Fibroblast of the aortic adventitia (primary cell): ENCODE measurements at regions not wholly inside any gene's neighbourhood (a gene's known extent, or its start where the extent isn't known, plus 50 kb on each side); places are given as distances from the start of the nearest gene placed in this dataset.

Experiments used
- DNase-seq: peaks from one replicate; pipeline ENCODE4 v3.0.0-alpha.2; 2010; ENCODE audit warnings: low read depth
- H3K4me3 ChIP-seq: 2 replicates; pipeline ENCODE4 v1.5.1; 2011; ENCODE audit warnings: low read depth, mild to moderate bottlenecking, control low read depth, low read length, moderate library complexity
- TF ChIP-seq, protein P1 (sequence below): IDR thresholded peaks from 2 replicates; pipeline ENCODE4 v1.5.1; 2011; ENCODE audit warnings: mild to moderate bottlenecking, low read length, control low read depth, inconsistent platforms; ENCODE audit not compliant: insufficient read depth

DNA sequence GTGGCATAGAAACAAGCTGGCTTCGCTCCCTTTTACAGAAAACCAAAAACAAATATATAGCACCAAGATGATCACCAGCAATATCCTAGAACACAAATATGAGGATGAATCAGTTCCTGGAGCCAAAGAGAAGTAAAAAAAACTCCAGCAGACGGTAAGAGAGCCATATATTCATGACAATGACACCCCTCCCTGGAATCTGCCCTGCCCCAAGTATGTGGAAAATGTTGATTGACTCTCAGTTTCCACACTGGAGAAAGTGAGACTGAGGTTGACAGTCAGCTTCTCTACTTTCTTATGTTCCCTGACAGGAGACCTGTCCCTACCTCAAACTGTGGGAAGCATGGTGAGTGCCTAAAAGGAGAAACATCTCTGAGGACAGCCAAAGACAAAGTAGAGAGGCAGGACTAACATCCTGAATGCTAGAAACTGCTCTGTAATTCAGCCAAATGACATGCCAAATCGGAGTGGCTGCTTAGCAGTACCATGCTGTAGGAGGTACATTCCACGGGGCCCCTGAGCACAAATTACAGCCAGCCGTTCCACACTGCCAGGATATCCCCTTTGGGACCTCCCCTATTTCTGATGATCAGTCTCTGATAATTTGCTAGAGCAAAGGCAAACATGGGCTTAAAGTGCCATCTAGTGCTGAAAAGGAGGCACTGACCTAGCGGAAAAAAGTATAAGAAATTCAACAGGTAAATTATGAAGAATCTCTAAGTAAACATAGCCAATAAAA lies 424.0 kb upstream of the RGMB start:
- TF ChIP-seq, protein P1, sequence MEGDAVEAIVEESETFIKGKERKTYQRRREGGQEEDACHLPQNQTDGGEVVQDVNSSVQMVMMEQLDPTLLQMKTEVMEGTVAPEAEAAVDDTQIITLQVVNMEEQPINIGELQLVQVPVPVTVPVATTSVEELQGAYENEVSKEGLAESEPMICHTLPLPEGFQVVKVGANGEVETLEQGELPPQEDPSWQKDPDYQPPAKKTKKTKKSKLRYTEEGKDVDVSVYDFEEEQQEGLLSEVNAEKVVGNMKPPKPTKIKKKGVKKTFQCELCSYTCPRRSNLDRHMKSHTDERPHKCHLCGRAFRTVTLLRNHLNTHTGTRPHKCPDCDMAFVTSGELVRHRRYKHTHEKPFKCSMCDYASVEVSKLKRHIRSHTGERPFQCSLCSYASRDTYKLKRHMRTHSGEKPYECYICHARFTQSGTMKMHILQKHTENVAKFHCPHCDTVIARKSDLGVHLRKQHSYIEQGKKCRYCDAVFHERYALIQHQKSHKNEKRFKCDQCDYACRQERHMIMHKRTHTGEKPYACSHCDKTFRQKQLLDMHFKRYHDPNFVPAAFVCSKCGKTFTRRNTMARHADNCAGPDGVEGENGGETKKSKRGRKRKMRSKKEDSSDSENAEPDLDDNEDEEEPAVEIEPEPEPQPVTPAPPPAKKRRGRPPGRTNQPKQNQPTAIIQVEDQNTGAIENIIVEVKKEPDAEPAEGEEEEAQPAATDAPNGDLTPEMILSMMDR, result peak; percentile 66
- DNase-seq, result peak; percentile 60
- H3K4me3 ChIP-seq, result no peak overlapping the region

DNA sequence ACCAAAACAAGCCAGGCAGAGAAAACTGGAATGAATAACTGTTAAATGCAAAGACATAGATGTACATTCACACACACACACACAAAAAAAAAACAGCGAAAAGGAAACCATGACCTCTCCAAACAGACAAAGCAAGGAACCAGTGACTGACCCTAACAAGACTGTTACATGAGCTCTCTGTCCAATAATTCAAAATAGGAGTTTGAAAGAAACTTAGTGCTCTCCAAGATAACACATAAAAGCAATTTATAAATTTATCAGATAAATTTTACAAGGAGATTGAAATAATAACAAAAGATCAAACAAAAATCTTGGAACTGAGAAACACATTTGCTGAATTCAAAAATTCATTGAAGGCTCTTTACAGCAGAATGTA lies 423.5 kb upstream of the RGMB start:
- no peak overlapping the region for H3K4me3 ChIP-seq
- TF ChIP-seq, protein P1, result no peak
- DNase-seq, result no peak

GRCh38 chr5:98354922-98355321 lies 418.5 kb upstream of the RGMB start:
- DNase-seq, result no peak
- TF ChIP-seq, protein P1, result no peak
- H3K4me3 ChIP-seq, result no peak overlapping the region

- H3K4me3 ChIP-seq, result no peak overlapping the region
- TF ChIP-seq, protein P1, result no peak
- no peak for DNase-seq
These were observed 412.9 kb upstream of the RGMB start for GRCh38 chr5:98360548-98360947.

DNA sequence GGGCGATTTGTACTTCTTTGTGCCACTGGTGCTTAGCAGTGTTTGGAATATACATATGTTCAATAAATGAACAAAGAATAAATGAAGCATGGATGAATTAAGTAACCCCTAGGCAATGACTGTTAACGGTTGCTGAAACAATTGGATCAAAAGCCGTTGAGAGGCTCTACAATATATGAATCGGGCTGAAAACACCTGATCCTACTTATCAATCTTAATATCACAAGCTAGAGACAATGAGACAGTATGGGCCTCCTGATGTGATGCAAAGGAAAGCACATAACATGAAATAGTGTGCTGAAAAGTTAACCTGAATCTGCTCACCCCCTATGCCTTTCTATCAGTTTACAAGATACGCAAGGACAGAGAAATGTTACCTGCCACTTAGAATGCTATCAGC lies 410.3 kb upstream of the RGMB start:
- no peak for DNase-seq
- TF ChIP-seq, protein P1, result no peak
- no peak overlapping the region for H3K4me3 ChIP-seq

GRCh38 chr5:98364549-98364948 lies 408.9 kb upstream of the RGMB start:
- H3K4me3 ChIP-seq, result no peak overlapping the region
- TF ChIP-seq, protein P1, result no peak
- DNase-seq, result no peak

- H3K4me3 ChIP-seq, result no peak overlapping the region
- TF ChIP-seq, protein P1, result no peak
- no peak for DNase-seq
These were observed 408.3 kb upstream of the RGMB start for GRCh38 chr5:98365126-98365525.
